HG03571 (cell line): ENCODE measurements at regions not wholly inside any gene's neighbourhood (a gene's known extent, or its start where the extent isn't known, plus 50 kb on each side); places are given as distances from the start of the nearest gene placed in this dataset.
A peak's percentile ranks its signal among the peaks of the same experiment; 100 is the strongest.

ENCODE experiments used
- ATAC-seq: cut with Tn5 transposase; IDR thresholded peaks from one replicate; pipeline ENCODE4 v1.9.1; 2021; ENCODE audit not compliant: unreplicated experiment

GRCh38 chr1:193516755-193517388 is 330.5 kb upstream of the B3GALT2 start:
- no peak for ATAC-seq

- no peak for ATAC-seq
Observed at GRCh38 chr1:193514397-193514796, 328.0 kb upstream of the B3GALT2 start.

GRCh38 chr1:193513032-193513431 is 326.6 kb upstream of the B3GALT2 start:
- ATAC-seq = no peak

- no peak for ATAC-seq
Observed at GRCh38 chr1:193504920-193505319, 318.5 kb upstream of the B3GALT2 start.

- no peak for ATAC-seq
Observed at GRCh38 chr1:193498088-193498655, 311.8 kb upstream of the B3GALT2 start.

- ATAC-seq = no peak
Observed at GRCh38 chr1:193494368-193494767, 308.0 kb upstream of the B3GALT2 start.

GRCh38 chr1:193489191-193489590 is 302.8 kb upstream of the B3GALT2 start:
- ATAC-seq = no peak

GRCh38 chr1:193487722-193488121 is 301.3 kb upstream of the B3GALT2 start:
- no peak for ATAC-seq

- ATAC-seq = no peak
Observed at GRCh38 chr1:193486671-193487229, 300.3 kb upstream of the B3GALT2 start.

- ATAC-seq = no peak
Observed at GRCh38 chr1:193480755-193481154, 294.3 kb upstream of the B3GALT2 start.

GRCh38 chr1:193479187-193479586 is 292.8 kb upstream of the B3GALT2 start:
- peak; percentile 98 for ATAC-seq

- ATAC-seq = no peak
Observed at GRCh38 chr1:193476748-193477147, 290.3 kb upstream of the B3GALT2 start.

- no peak for ATAC-seq
Observed at GRCh38 chr1:193473932-193474331, 287.5 kb upstream of the B3GALT2 start.

GRCh38 chr1:193472838-193473398 is 286.5 kb upstream of the B3GALT2 start:
- ATAC-seq = no peak

- ATAC-seq = no peak
Observed at GRCh38 chr1:193472430-193472829, 286.0 kb upstream of the B3GALT2 start.

GRCh38 chr1:193471981-193472380 is 285.6 kb upstream of the B3GALT2 start:
- no peak for ATAC-seq

GRCh38 chr1:193463326-193463932 is 277.0 kb upstream of the B3GALT2 start:
- no peak for ATAC-seq

GRCh38 chr1:193462629-193463320 is 276.4 kb upstream of the B3GALT2 start:
- ATAC-seq = no peak

GRCh38 chr1:193458628-193459027 is 272.2 kb upstream of the B3GALT2 start:
- ATAC-seq = no peak

- ATAC-seq = no peak
Observed at GRCh38 chr1:193457676-193458075, 271.3 kb upstream of the B3GALT2 start.

- no peak for ATAC-seq
Observed at GRCh38 chr1:193456811-193457280, 270.4 kb upstream of the B3GALT2 start.
